NCI-H1694 treated with DMSO at 0.1 percent for 48 hours (cell line): ENCODE measurements at regions not wholly inside any gene's neighbourhood (a gene's known extent, or its start where the extent isn't known, plus 50 kb on each side); places are given as distances from the start of the nearest gene placed in this dataset.

Experiments used
- DNase-seq: peaks from one replicate; lab custom pipeline; 2025; lab: John Stamatoyannopoulos, UW

DNA sequence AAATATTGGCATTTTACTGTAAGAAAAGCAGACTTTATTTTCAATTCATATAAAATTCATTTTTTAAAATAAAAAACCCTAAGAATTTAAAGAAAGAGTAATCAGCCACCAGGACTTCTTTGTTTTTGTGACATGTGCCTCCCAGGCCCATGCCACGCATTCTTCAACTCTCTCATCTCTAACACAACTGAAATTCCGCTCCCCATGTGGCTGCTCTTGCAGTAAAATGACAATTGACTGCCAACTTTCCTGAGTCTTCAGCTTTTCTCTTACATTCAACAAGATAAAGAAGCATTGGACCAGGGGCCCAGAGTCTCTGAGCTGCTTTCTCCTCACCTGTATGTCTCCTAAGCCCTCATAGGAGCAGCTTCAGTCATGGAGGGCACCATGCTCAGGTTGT lies 372.1 kb downstream of the UQCRFS1 start:
- no peak for DNase-seq

- no peak for DNase-seq
Measured at GRCh38 chr19:28839455-28839854, 373.5 kb downstream of the UQCRFS1 start.

DNA sequence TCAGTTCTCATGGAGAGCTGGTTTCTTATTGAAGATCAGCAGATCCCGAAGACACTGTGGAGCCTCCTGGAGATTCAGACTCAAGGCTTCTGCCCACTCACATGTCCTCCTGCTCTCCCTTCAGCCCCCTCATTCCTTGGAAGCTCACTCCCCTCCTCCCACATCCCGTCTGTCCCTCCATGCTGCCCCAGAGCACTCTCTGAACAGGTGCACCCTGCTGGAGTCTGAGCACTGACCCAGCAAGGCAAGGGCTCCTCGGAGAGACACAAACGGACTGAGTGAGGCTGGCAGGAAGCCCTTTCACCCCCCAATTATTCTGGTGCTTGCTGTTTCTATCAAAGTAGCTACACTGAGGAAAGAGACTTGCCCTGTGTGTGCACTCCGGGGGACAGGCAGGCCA lies 374.0 kb downstream of the UQCRFS1 start:
- DNase-seq = no peak

GRCh38 chr19:28836421-28836820 lies 376.5 kb downstream of the UQCRFS1 start:
- DNase-seq = no peak

DNA sequence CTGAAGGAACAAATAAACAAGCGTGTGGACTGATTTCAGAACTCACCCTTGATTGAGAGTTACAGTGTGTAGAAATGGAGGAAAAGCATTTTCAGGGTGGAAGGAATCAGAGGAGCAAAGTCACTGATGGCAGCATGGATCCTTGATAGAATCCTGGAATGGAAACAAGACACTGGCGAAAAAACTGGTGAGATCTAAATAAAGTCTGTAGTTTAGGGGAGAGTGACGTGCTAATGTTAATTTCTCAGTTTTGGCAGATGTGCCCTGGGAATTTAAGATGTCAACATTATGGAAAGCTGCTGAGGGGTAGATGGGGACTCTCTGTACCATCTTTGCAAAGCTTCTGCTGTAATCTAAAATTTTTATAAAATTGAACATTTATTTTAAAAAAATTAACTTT lies 378.0 kb downstream of the UQCRFS1 start:
- DNase-seq = no peak

DNA sequence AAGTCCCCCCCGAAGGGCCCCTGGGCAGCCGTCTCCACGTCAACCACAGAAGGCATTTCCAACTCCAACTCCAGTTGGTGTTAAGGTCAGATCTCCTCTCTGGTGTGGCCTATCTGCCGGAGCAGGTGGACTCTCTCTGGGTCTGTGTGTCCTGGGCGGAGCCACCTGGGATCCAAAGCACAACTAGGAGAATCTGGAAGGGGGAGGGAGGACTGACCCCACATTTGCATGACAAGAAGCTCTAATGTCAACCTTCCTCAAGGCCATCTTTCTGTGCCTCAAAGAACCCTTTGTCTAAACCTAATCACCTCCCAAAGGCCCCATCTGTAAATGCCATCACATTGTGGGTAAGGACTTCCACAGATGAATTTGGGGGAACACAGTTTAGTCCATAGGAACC lies 381.5 kb downstream of the UQCRFS1 start:
- DNase-seq = no peak

GRCh38 chr19:28829762-28830161 lies 383.2 kb downstream of the UQCRFS1 start:
- no peak for DNase-seq

GRCh38 chr19:28829359-28829758 lies 383.6 kb downstream of the UQCRFS1 start:
- no peak for DNase-seq

DNA sequence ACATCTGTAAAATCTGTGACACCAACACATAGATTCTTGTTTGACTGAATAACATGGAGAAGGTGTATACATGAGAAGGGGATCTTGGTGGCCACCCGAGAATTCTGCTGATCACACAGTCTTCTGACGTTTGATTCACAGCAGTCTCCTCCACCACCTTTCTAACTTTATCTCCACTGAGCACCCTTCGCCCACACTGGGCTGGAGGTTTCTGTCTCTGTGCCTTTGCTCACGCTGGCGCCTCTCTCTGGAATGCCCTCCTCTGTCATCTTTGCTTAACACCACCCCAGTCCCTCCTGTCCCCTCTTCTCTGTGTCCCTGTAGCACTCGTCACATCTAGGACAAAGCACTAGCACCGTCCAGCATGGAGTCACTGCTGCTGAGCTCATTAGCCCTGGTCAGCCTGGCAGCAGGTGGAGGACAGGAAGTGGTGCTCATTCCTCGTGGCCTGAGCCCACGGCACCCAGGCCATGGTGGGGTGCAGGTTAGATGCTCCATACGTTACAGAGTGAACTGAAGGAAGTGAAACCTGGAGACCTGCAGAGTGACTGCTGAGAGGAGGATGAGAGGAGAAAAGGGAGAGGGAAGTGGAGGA lies 384.6 kb downstream of the UQCRFS1 start:
- DNase-seq = no peak

DNA sequence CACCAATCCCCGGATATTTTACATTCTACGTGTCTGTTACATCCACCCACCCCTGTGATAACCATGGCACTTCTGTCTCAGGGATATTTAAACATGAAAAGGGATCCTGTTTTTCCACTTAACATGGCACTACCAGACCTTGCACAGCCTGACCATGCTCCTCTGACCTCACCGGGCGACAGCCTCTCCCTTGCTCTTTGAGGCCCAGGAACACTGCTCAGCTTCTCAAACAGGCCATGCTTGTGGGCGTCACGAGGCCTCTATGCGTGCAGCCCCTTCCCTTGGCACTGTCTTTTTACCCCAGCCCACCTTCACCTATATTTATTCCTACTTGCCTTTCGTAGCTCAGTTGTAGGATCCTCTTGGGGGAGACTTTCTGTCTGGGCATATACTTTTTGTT lies 385.6 kb downstream of the UQCRFS1 start:
- no peak for DNase-seq

- no peak for DNase-seq
Measured at GRCh38 chr19:28823338-28823961, 389.5 kb downstream of the UQCRFS1 start.

- no peak for DNase-seq
Measured at GRCh38 chr19:28820289-28820688, 392.7 kb downstream of the UQCRFS1 start.

- no peak for DNase-seq
Measured at GRCh38 chr19:28815257-28815656, 397.7 kb downstream of the UQCRFS1 start.

DNA sequence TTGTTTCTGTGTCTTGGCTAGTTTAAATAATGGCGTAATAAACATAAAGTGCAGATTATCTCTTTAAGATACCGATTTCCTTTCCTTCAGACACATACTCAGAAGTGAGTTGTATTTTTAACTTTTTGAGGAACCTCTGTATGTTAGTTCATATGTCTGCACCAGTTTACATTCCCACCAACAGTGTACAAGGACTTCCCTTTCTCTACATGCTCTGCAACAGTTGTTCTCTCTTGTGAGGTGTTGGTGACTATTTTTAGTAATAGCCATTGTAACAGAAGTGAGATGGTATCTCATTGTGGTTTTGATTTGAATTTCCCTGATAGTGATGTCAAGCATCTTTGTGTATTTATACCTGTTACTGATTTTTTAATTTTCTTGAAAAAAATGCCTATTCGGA lies 418.6 kb downstream of the UQCRFS1 start:
- DNase-seq = no peak

- DNase-seq = no peak
Measured at GRCh38 chr19:28793391-28794168, 419.4 kb downstream of the UQCRFS1 start.

GRCh38 chr19:28785971-28786370 lies 427.0 kb downstream of the UQCRFS1 start:
- DNase-seq = no peak

GRCh38 chr19:28764066-28764465 lies 448.9 kb downstream of the UQCRFS1 start:
- DNase-seq = no peak

DNA sequence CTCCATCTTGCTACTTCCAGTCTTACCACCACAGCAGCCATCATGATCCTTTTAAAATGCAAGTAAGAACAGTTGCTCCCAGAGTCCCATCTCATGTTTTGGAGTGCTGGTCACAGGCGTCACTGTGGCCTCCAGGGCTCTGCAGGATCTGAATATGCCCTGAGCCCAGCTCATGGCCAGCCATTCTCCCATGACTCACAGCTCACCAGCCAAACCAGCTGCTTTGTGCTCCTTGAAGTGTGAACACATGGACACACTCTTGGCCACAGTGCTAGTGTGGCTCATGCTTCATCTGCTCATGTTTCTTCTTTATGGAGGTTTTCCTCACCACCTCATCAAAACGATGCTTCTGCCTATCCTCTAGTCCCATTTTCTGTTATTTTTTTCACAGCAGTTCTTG lies 466.5 kb downstream of the UQCRFS1 start:
- no peak for DNase-seq

GRCh38 chr19:28744943-28745342 lies 468.0 kb downstream of the UQCRFS1 start:
- DNase-seq = no peak

DNA sequence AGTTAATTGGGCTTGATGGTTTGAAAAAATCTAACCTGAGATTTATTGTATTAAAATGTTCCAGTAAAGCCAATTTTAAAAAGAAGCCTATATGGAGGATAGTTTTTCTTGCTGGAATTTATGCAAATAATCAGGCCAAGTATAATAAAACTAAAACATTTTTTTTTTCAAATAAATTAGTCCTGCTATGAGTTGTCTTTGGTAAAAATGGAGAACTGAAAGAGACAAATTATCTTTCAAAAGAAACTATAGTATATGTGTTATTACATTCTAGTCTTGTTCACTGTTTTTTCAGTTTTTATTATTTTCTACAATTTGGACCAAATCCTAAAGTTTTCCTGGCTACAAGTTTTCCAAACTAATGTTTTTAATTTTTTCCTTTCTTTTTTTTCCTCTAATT lies 468.9 kb downstream of the UQCRFS1 start:
- no peak for DNase-seq

- no peak for DNase-seq
Measured at GRCh38 chr19:28737021-28737895, 475.7 kb downstream of the UQCRFS1 start.

DNA sequence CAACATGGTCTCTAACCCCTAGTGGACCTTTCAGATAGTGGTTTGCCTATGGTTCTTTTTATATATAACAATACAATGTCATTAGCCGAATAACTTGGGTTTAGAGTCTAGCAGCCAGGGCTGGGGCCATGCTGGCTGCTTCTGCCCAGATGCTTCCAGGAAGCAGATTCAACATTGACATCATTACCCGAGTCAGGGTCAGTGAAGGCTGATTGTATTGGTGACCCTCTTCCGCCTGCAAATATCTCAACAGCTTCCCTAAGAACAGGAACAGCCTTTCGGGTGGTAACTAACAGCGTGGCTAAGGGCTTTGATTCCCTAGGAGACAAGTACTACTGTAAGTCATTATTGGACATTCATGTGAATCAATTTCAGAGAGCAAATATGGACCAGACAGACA lies 476.4 kb downstream of the UQCRFS1 start:
- no peak for DNase-seq
